Mesothelial cell of epicardium (in vitro differentiated cells): ENCODE measurements at regions not wholly inside any gene's neighbourhood (a gene's known extent, or its start where the extent isn't known, plus 50 kb on each side); places are given as distances from the start of the nearest gene placed in this dataset.
"Not testable (repeated sequence)": the region's sequence is repeated elsewhere in the genome, so short reads cannot be mapped to it uniquely, and the experiment has no call there.

Experiments used
- DNase-seq, 2 experiments: peaks; one replicate each; pipeline ENCODE4 v3.0.0; 2021; ENCODE audit warnings: low spot score in 2 of 2; ENCODE audit not compliant: unreplicated experiment in 2 of 2
- H3K27ac Mint-ChIP-seq: 2 replicates; pipeline ENCODE4 v1.8.0; 2021; ENCODE audit warnings: mixed read lengths
- H3K27me3 Mint-ChIP-seq: 2 replicates; pipeline ENCODE4 v1.8.0; 2021; ENCODE audit warnings: low read depth, mixed read lengths
- H3K36me3 Mint-ChIP-seq: 2 replicates; pipeline ENCODE4 v1.8.0; 2021; ENCODE audit warnings: mixed read lengths
- H3K4me1 Mint-ChIP-seq: 2 replicates; pipeline ENCODE4 v1.8.0; 2021; ENCODE audit warnings: mixed read lengths
- H3K4me3 Mint-ChIP-seq: 2 replicates; pipeline ENCODE4 v1.8.0; 2021; ENCODE audit warnings: mild to moderate bottlenecking, moderate library complexity, mixed read lengths
- H3K9me3 Mint-ChIP-seq: 2 replicates; pipeline ENCODE4 v1.8.0; 2021; ENCODE audit warnings: mixed read lengths
- TF ChIP-seq, protein P1 (sequence below): fragments of 200-600 bp; sonication (generic); IDR thresholded peaks from one replicate; pipeline ENCODE4 v1.5.0; 2021; ENCODE audit warnings: antibody characterized with exemption; ENCODE audit not compliant: unreplicated experiment

DNA sequence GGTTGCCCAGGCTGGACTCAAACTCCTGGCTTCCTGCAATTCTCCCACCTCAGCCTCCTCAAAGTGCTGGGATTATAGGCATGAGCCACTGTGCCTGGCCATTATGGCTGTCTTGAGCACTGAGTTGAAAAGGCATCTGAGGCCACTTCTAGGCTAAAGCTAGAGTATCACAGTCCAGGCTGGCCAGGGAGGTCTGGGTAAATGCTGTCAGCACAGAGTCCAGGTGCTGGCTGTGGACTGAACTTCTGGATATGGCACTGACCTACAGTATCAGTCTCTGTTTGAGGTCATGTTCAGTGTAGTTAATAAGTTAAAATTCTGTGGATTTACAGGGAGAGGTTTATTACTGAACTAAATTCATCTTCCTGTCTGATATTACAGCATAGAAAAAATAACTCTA lies 222.5 kb upstream of the TOM1L1 start:
- Mint-ChIP-seq H3K27ac (no peak overlapping the region), H3K4me1 (peaks cover 2% of the 10 kb centered on the region)
- TF ChIP-seq, protein P1, sequence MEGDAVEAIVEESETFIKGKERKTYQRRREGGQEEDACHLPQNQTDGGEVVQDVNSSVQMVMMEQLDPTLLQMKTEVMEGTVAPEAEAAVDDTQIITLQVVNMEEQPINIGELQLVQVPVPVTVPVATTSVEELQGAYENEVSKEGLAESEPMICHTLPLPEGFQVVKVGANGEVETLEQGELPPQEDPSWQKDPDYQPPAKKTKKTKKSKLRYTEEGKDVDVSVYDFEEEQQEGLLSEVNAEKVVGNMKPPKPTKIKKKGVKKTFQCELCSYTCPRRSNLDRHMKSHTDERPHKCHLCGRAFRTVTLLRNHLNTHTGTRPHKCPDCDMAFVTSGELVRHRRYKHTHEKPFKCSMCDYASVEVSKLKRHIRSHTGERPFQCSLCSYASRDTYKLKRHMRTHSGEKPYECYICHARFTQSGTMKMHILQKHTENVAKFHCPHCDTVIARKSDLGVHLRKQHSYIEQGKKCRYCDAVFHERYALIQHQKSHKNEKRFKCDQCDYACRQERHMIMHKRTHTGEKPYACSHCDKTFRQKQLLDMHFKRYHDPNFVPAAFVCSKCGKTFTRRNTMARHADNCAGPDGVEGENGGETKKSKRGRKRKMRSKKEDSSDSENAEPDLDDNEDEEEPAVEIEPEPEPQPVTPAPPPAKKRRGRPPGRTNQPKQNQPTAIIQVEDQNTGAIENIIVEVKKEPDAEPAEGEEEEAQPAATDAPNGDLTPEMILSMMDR: no peak

DNA sequence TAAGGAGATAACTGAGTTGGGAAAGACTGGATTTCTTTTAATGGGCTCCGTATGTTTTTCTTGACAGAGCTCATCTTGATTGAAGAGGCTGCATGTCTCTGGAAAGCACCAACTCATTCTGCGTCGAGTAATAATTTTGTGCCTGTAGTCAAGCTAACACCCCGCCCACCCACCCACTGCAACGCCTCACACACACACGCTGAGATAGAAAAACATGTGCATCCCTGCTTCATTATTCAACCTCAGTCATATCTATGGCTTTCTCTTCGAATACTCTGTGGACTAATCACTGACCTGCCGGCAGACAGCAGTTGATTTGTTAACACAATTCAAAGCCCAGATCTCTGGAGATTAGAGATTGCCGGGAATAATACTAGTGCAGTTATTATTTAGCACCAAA lies 220.2 kb upstream of the TOM1L1 start:
- no peak for DNase-seq
- Mint-ChIP-seq H3K27ac (no peak overlapping the region), H3K9me3 (no peaks in the 10 kb centered on the region), H3K27me3 (peaks cover 7% of the 10 kb centered on the region), H3K36me3 (no peaks in the 10 kb centered on the region), H3K4me3 (no peak overlapping the region), H3K4me1 (peaks cover 2% of the 10 kb centered on the region)
- TF ChIP-seq, protein P1: no peak

More for the DNA sequence above, 222.5 kb upstream of the TOM1L1 start:
- peaks cover 8% of the 10 kb centered on the region for H3K27me3 Mint-ChIP-seq
- no peaks in the 10 kb centered on the region for H3K9me3 Mint-ChIP-seq
- H3K4me3 Mint-ChIP-seq: no peak overlapping the region
- no peak for DNase-seq
- no peaks in the 10 kb centered on the region for H3K36me3 Mint-ChIP-seq

DNA sequence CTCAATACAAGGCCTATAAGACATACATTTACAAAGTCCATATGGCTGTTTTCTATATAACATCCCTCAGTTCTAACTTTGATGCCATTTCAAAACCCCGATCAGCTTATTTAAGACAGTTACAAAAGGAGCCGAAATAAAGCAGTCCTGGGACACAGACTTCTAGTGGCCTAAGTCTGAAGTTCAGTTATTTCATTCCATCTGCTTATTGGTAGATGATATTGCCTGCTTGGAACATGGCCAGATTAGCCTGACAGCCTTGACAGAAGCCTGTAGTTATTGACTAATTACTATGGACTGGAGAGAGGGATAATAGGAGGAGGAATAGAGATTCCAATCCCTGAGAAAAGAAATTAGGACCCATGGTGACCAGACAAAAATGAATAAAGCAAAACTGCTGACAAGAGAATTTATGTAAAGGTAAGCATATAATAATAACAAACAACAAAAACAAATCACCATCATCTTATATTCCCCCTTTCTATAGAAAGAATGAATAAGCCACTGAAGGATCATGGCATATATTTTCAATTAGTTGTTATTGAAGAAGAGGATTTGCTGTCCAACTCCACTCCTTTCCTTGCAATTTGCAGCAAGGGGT lies 206.3 kb upstream of the TOM1L1 start:
- H3K36me3 Mint-ChIP-seq: no peaks in the 10 kb centered on the region
- no peaks in the 10 kb centered on the region for H3K27me3 Mint-ChIP-seq
- DNase-seq: no peak
- TF ChIP-seq, protein P1: no peak
- no peaks in the 10 kb centered on the region for H3K4me1 Mint-ChIP-seq
- H3K27ac Mint-ChIP-seq: no peak overlapping the region
- H3K4me3 Mint-ChIP-seq: no peak overlapping the region
- H3K9me3 Mint-ChIP-seq: peaks cover 3% of the 10 kb centered on the region

DNA sequence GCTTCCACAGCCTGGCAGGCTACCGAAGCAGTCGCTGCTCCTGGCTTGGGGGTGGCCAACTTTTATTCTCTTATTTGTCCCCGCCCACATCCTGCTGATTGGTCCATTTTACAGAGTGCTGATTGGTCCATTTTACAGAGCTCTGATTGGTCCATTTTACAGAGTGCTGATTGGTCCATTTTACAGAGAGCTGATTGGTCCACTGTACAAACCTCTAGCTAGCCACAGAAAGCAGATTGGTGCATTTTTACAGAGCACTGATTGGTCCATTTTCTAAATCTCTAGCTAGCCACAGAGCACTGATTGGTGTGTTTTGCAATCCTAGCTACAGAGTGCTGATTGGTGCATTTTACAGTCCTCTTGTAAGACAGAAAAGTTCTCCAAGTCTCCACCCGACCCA lies 187.9 kb upstream of the TOM1L1 start:
- DNase-seq, H3K4me3 Mint-ChIP-seq, H3K27me3 Mint-ChIP-seq, H3K4me1 Mint-ChIP-seq, H3K36me3 Mint-ChIP-seq, H3K27ac Mint-ChIP-seq: not testable (repeated sequence)
- peaks cover 16% of the 10 kb centered on the region for H3K9me3 Mint-ChIP-seq

DNA sequence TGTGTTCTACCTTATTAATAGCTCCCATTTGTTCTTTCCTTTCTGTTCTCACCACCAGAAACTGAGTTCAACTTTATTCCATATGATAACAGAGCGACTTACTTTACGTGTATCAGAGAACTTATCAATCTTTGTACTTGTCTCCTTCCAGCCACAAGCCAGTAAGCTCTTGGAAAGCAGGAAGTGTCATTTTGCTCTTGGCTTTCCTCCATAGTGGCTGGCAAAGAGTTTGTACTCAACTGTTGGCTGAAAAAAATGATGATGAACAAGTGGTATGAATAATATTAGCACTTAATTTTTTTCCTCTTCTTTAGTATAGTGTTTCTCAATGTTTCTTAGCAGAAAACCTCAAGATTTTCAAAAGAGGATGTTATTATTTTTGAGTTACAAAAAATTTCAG lies 182.4 kb upstream of the TOM1L1 start:
- peaks cover 18% of the 10 kb centered on the region for H3K9me3 Mint-ChIP-seq
- H3K27me3 Mint-ChIP-seq: peaks cover 4% of the 10 kb centered on the region
- H3K4me3 Mint-ChIP-seq: no peak overlapping the region
- H3K36me3 Mint-ChIP-seq: no peaks in the 10 kb centered on the region
- H3K27ac Mint-ChIP-seq: no peak overlapping the region
- TF ChIP-seq, protein P1: no peak
- no peaks in the 10 kb centered on the region for H3K4me1 Mint-ChIP-seq
- DNase-seq: no peak

DNA sequence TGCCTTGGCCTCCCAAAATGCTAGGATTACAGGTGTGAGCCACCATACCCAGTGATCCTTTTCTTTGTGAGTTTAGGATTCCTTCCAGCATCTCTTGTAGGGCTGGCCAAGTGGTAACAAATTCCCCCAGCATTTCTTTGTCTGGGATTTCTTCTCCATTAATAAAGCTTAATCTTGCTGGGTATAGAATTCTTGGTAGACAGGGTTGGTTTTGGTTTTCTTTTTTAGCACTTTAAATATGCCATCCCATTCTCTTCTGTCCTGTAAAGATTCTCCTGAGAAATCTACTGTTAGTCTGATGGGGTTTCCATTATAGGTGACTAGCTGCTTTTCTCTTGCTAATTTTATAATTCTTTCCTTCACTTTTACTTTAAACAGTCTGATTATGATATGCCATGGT lies 173.0 kb upstream of the TOM1L1 start:
- H3K27ac Mint-ChIP-seq: no peak overlapping the region
- TF ChIP-seq, protein P1: no peak
- no peak overlapping the region for H3K4me3 Mint-ChIP-seq
- peaks cover 70% of the 10 kb centered on the region for H3K9me3 Mint-ChIP-seq
- DNase-seq: no peak
- no peaks in the 10 kb centered on the region for H3K4me1 Mint-ChIP-seq
- H3K27me3 Mint-ChIP-seq: no peaks in the 10 kb centered on the region
- H3K36me3 Mint-ChIP-seq: peaks cover 5% of the 10 kb centered on the region
